ENCODE measurements at regions not wholly inside any gene's neighbourhood (a gene's known extent, or its start where the extent isn't known, plus 50 kb on each side); places are given as distances from the start of the nearest gene placed in this dataset.

DNA sequence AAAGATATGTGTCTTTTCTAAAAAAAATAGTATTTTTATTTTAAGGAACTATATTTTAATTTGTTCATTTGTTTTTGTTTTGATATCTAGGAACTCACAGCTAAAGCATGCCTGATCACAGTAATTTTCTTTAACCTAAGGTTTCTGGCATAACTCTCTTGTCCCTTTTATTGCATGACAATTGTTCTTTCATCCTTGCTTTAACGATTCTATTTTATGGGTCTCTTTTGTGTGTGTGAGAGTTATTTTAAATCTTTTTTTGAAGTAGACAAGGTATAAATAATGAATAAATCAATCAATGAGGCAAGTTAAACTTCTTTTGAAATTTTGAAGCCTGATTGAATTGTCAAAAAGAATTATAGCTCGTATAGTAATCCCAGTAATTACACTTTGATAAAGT is 747.8 kb upstream of the GOLIM4 start (continued):
- TF ChIP-seq, protein P1, sequence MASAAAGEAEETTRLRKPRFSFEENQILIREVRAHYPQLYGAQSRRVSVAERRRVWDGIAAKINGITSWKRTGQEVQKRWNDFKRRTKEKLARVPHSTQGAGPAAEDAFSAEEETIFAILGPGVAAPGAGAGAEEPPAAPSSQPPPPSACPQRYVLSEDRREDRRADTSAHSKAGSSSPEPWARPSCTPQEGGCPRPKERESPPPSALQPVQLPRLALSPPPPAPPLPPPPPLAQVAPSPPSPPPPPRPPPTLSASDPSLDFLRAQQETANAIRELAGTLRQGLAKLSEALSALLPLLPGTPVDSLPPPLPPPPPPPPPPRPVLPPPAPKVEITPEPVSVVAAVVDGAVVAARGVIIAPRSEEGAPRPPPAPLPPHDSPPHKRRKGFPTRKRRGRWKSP (CRISPR knock-in tag; IDR thresholded peaks at IDR 0.05): no peak
- TF ChIP-seq PAX8 (CRISPR knock-in tag; IDR thresholded peaks at IDR 0.05; ENCODE audit: borderline replicate concordance) (no peak), AGO1 (IDR thresholded peaks at IDR 0.05; ENCODE audit: low read depth, low read length, poor library complexity, severe bottlenecking) (no peak), FOXM1 (CRISPR knock-in tag; IDR thresholded peaks at IDR 0.05) (no peak), ZNF224 (CRISPR knock-in tag; IDR thresholded peaks at IDR 0.05) (no peak), HNF4G (IDR thresholded peaks at IDR 0.05; ENCODE audit: borderline replicate concordance, low read depth, low read length) (no peak), HNF4G (CRISPR knock-in tag; IDR thresholded peaks at IDR 0.05; ENCODE audit: borderline replicate concordance, low read depth) (no peak), ZNF839 (CRISPR knock-in tag; IDR thresholded peaks at IDR 0.05; ENCODE audit: borderline replicate concordance) (no peak), FOXC1 (CRISPR knock-in tag; IDR thresholded peaks at IDR 0.05; ENCODE audit: borderline replicate concordance) (no peak), XBP1 (CRISPR knock-in tag; IDR thresholded peaks at IDR 0.05) (no peak)
- TF ChIP-seq, protein P2, sequence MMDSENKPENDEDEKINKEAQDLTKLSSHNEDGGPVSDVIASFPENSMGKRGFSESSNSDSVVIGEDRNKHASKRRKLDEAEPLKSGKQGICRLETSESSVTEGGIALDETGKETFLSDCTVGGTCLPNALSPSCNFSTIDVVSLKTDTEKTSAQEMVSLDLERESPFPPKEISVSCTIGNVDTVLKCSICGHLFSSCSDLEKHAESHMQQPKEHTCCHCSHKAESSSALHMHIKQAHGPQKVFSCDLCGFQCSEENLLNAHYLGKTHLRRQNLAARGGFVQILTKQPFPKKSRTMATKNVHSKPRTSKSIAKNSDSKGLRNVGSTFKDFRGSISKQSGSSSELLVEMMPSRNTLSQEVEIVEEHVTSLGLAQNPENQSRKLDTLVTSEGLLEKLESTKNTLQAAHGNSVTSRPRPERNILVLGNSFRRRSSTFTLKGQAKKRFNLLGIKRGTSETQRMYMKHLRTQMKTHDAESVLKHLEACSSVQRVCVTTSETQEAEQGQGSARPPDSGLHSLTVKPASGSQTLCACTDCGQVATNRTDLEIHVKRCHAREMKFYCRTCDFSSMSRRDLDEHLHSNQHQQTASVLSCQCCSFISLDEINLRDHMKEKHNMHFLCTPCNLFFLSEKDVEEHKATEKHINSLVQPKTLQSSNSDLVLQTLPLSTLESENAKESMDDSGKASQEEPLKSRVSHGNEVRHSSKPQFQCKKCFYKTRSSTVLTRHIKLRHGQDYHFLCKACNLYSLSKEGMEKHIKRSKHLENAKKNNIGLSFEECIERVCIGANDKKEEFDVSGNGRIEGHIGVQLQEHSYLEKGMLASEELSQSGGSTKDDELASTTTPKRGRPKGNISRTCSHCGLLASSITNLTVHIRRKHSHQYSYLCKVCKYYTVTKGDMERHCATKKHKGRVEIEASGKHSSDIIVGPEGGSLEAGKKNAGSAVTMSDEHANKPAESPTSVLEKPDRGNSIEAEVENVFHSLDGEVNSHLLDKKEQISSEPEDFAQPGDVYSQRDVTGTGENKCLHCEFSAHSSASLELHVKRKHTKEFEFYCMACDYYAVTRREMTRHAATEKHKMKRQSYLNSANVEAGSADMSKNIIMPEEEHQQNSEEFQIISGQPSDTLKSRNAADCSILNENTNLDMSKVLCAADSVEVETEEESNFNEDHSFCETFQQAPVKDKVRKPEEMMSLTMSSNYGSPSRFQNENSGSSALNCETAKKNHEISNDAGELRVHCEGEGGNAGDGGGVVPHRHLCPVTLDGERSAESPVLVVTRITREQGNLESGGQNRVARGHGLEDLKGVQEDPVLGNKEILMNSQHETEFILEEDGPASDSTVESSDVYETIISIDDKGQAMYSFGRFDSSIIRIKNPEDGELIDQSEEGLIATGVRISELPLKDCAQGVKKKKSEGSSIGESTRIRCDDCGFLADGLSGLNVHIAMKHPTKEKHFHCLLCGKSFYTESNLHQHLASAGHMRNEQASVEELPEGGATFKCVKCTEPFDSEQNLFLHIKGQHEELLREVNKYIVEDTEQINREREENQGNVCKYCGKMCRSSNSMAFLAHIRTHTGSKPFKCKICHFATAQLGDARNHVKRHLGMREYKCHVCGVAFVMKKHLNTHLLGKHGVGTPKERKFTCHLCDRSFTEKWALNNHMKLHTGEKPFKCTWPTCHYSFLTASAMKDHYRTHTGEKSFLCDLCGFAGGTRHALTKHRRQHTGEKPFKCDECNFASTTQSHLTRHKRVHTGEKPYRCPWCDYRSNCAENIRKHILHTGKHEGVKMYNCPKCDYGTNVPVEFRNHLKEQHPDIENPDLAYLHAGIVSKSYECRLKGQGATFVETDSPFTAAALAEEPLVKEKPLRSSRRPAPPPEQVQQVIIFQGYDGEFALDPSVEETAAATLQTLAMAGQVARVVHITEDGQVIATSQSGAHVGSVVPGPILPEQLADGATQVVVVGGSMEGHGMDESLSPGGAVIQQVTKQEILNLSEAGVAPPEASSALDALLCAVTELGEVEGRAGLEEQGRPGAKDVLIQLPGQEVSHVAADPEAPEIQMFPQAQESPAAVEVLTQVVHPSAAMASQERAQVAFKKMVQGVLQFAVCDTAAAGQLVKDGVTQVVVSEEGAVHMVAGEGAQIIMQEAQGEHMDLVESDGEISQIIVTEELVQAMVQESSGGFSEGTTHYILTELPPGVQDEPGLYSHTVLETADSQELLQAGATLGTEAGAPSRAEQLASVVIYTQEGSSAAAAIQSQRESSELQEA (CRISPR knock-in tag; IDR thresholded peaks at IDR 0.05; ENCODE audit: not compliant biosample characterization): no peak
